Small intestine (tissue), 7 donors: ENCODE measurements at regions not wholly inside any gene's neighbourhood (a gene's known extent, or its start where the extent isn't known, plus 50 kb on each side); places are given as distances from the start of the nearest gene placed in this dataset.

Experiments
- DNase-seq, 2 donors: peaks; one replicate each; pipeline versions ENCODE4 v3.0.0 to v3.0.0-alpha.2; 2013
- FAIRE-seq: peaks from 2 replicates; lab custom pipeline; 2012; peaks lifted over from hg19 to GRCh38; lab: Jason Lieb, UNC
- H3K27ac ChIP-seq, 3 donors: one replicate each; pipeline ENCODE4 v1.5.1; 2013; ENCODE audit warnings: low read length in 2 of 3, mild to moderate bottlenecking in 2 of 3, control low read depth in 1 of 3, inconsistent platforms in 1 of 3, low read depth in 1 of 3, moderate library complexity in 1 of 3
- H3K27me3 ChIP-seq, 3 donors: one replicate each; pipeline ENCODE4 v1.6.1; 2013; ENCODE audit warnings: low read length in 3 of 3, inconsistent platforms in 1 of 3; ENCODE audit not compliant: control insufficient read depth in 3 of 3, insufficient read depth in 3 of 3
- H3K36me3 ChIP-seq, 3 donors: one replicate each; pipeline ENCODE4 v1.6.1; 2013; ENCODE audit warnings: low read length in 3 of 3, inconsistent platforms in 1 of 3, low read depth in 1 of 3, mild to moderate bottlenecking in 1 of 3, moderate library complexity in 1 of 3; ENCODE audit not compliant: control insufficient read depth in 3 of 3, insufficient read depth in 2 of 3
- H3K4me1 ChIP-seq, 3 donors: one replicate each; pipeline ENCODE4 v1.6.1; 2013; ENCODE audit warnings: low read length in 2 of 3, inconsistent platforms in 1 of 3, low read depth in 1 of 3, mild to moderate bottlenecking in 1 of 3, moderate library complexity in 1 of 3; ENCODE audit not compliant: control insufficient read depth in 3 of 3, insufficient read depth in 2 of 3
- H3K4me3 ChIP-seq, 3 donors: one replicate each; pipeline ENCODE4 v1.5.1; 2013; ENCODE audit warnings: low read length in 3 of 3, control low read depth in 1 of 3, inconsistent platforms in 1 of 3, low read depth in 1 of 3, mild to moderate bottlenecking in 1 of 3, moderate library complexity in 1 of 3
- H3K9me3 ChIP-seq, 2 donors: one replicate each; pipeline ENCODE4 v1.6.1; 2013; ENCODE audit warnings: low read depth in 1 of 2, low read length in 1 of 2; ENCODE audit not compliant: control insufficient read depth in 2 of 2, insufficient read depth in 1 of 2
- WGBS, 3 donors: extraction: QIAGEN DNeasy Blood & Tissue Kit; methylation state at CpG; one replicate each; pipeline ENCODE4 v1.1.7; 2013; 5-methylcytosine and 5-hydroxymethylcytosine counted together
- donor health status: healthy with polysubstance abuse.
- donor health status: control.
- donor health status: control.
- donor health status: Bipolar disorder and iron deficiency.
- donor health status: healthy.

- no peak for DNase-seq
- no peak for FAIRE-seq
- Histone ChIP-seq H3K36me3 (no peaks in the 10 kb centered on the region), H3K27ac (no peak overlapping the region), H3K27me3 (no peaks in the 10 kb centered on the region), H3K4me1 (no peaks in the 10 kb centered on the region), H3K9me3 (no peaks in the 10 kb centered on the region), H3K4me3 (no peak overlapping the region)
- 56 to 74% (median 57%) methylated on average over 3 of the region's 3 CpGs for WGBS, 3 donors
Measured at GRCh38 chr10:108775911-108776475, 1147.3 kb downstream of the XPNPEP1 start.

- Histone ChIP-seq H3K4me1 (no peaks in the 10 kb centered on the region), H3K4me3 (no peak overlapping the region), H3K27me3 (no peaks in the 10 kb centered on the region), H3K9me3 (no peaks in the 10 kb centered on the region), H3K27ac (no peak overlapping the region), H3K36me3 (no peaks in the 10 kb centered on the region)
- DNase-seq (no peak), FAIRE-seq (no peak)
Measured at GRCh38 chr10:108771106-108771505, 1152.2 kb downstream of the XPNPEP1 start.

- H3K27me3 ChIP-seq = no peaks in the 10 kb centered on the region
- DNase-seq (no peak), FAIRE-seq (no peak)
- H3K27ac ChIP-seq = no peak overlapping the region
- no peaks in the 10 kb centered on the region for H3K36me3 ChIP-seq
- no peaks in the 10 kb centered on the region for H3K9me3 ChIP-seq
- no peak overlapping the region for H3K4me3 ChIP-seq
- H3K4me1 ChIP-seq = no peaks in the 10 kb centered on the region
- WGBS, 3 donors = 43 to 54% (median 44%) methylated on average over 1 of the region's 1 CpG
Measured at GRCh38 chr10:108765794-108766193, 1157.5 kb downstream of the XPNPEP1 start.

GRCh38 chr10:108757946-108758345 lies 1165.4 kb downstream of the XPNPEP1 start:
- Histone ChIP-seq H3K36me3 (no peaks in the 10 kb centered on the region), H3K9me3 (no peaks in the 10 kb centered on the region), H3K4me3 (no peak overlapping the region), H3K27ac (no peak overlapping the region), H3K4me1 (no peaks in the 10 kb centered on the region), H3K27me3 (no peaks in the 10 kb centered on the region)
- no peak for DNase-seq
- FAIRE-seq = no peak
- WGBS, 3 donors = 27 to 66% (median 45%) methylated on average over 1 of the region's 1 CpG

- DNase-seq (no peak), FAIRE-seq (no peak)
- no peak overlapping the region for H3K27ac ChIP-seq
- H3K4me1 ChIP-seq = no peaks in the 10 kb centered on the region
- H3K36me3 ChIP-seq = no peaks in the 10 kb centered on the region
- no peaks in the 10 kb centered on the region for H3K9me3 ChIP-seq
- H3K4me3 ChIP-seq = no peak overlapping the region
- H3K27me3 ChIP-seq = no peaks in the 10 kb centered on the region
- 70 to 76% (median 70%) methylated on average over 1 of the region's 1 CpG for WGBS, 3 donors
Measured at GRCh38 chr10:108755646-108756045, 1167.7 kb downstream of the XPNPEP1 start.

GRCh38 chr10:108753326-108753725 lies 1170.0 kb downstream of the XPNPEP1 start:
- WGBS, 3 donors = 1 to 41% (median 19%) methylated on average over 2 of the region's 2 CpGs
- DNase-seq = no peak
- FAIRE-seq = no peak
- no peak overlapping the region for H3K4me3 ChIP-seq
- H3K36me3 ChIP-seq = no peaks in the 10 kb centered on the region
- no peak overlapping the region for H3K27ac ChIP-seq
- H3K27me3 ChIP-seq = no peaks in the 10 kb centered on the region
- no peaks in the 10 kb centered on the region for H3K9me3 ChIP-seq
- no peaks in the 10 kb centered on the region for H3K4me1 ChIP-seq

GRCh38 chr10:108749042-108749441 lies 1174.3 kb downstream of the XPNPEP1 start:
- FAIRE-seq (no peak), DNase-seq (no peak)
- Histone ChIP-seq H3K27ac (no peak overlapping the region), H3K36me3 (no peaks in the 10 kb centered on the region), H3K4me1 (no peaks in the 10 kb centered on the region), H3K9me3 (no peaks in the 10 kb centered on the region), H3K27me3 (no peaks in the 10 kb centered on the region), H3K4me3 (no peak overlapping the region)

GRCh38 chr10:108736111-108736510 lies 1187.2 kb downstream of the XPNPEP1 start:
- H3K4me3 ChIP-seq = no peak overlapping the region
- no peak for FAIRE-seq
- 93 to 97% (median 94%) methylated on average over 1 of the region's 1 CpG for WGBS, 3 donors
- no peaks in the 10 kb centered on the region for H3K36me3 ChIP-seq
- H3K9me3 ChIP-seq = no peaks in the 10 kb centered on the region
- H3K27ac ChIP-seq = no peak overlapping the region
- DNase-seq = no peak
- no peaks in the 10 kb centered on the region for H3K27me3 ChIP-seq
- no peaks in the 10 kb centered on the region for H3K4me1 ChIP-seq

GRCh38 chr10:108735380-108735779 lies 1187.9 kb downstream of the XPNPEP1 start:
- no peaks in the 10 kb centered on the region for H3K36me3 ChIP-seq
- H3K27ac ChIP-seq = no peak overlapping the region
- no peaks in the 10 kb centered on the region for H3K4me1 ChIP-seq
- FAIRE-seq (no peak), DNase-seq (no peak)
- H3K4me3 ChIP-seq = no peak overlapping the region
- WGBS, 3 donors = 84 to 90% (median 88%) methylated on average over 5 of the region's 5 CpGs
- no peaks in the 10 kb centered on the region for H3K27me3 ChIP-seq
- H3K9me3 ChIP-seq = no peaks in the 10 kb centered on the region
